Stimulated activated CD8-positive, alpha-beta memory T cell treated with anti-CD3 and anti-CD28 coated beads, Interleukin-12 subunit alpha, Interleukin-12 subunit beta, amount 100 ng/mL, for 1 hour (primary cell): ENCODE measurements at regions not wholly inside any gene's neighbourhood (a gene's known extent, or its start where the extent isn't known, plus 50 kb on each side); places are given as distances from the start of the nearest gene placed in this dataset.

Experiments
- DNase-seq: peaks from one replicate; pipeline ENCODE4 v3.0.0-alpha.2; 2020; ENCODE audit warnings: low read depth

- no peak for DNase-seq
Observed at GRCh38 chr14:101108579-101109346, 205.2 kb upstream of the RTL1 start.

GRCh38 chr14:101109347-101109638 lies 205.8 kb upstream of the RTL1 start:
- DNase-seq, result no peak

- DNase-seq, result no peak
Observed at GRCh38 chr14:101109981-101110728, 206.6 kb upstream of the RTL1 start.

GRCh38 chr14:101110729-101111619 lies 207.5 kb upstream of the RTL1 start:
- no peak for DNase-seq

GRCh38 chr14:101111620-101112290 lies 208.2 kb upstream of the RTL1 start:
- no peak for DNase-seq

GRCh38 chr14:101112351-101113107 lies 209.0 kb upstream of the RTL1 start:
- DNase-seq, result no peak

- DNase-seq, result no peak
Observed at GRCh38 chr14:101113108-101113612, 209.6 kb upstream of the RTL1 start.

GRCh38 chr14:101113835-101114725 lies 210.6 kb upstream of the RTL1 start:
- no peak for DNase-seq

- DNase-seq, result no peak
Observed at GRCh38 chr14:101114726-101115515, 211.4 kb upstream of the RTL1 start.

GRCh38 chr14:101115652-101116051 lies 212.1 kb upstream of the RTL1 start:
- DNase-seq, result no peak

GRCh38 chr14:101116065-101116464 lies 212.5 kb upstream of the RTL1 start:
- no peak for DNase-seq

GRCh38 chr14:101116486-101117130 lies 213.1 kb upstream of the RTL1 start:
- no peak for DNase-seq

GRCh38 chr14:101117543-101117942 lies 214.0 kb upstream of the RTL1 start:
- no peak for DNase-seq

GRCh38 chr14:101118233-101118632 lies 214.7 kb upstream of the RTL1 start:
- no peak for DNase-seq

GRCh38 chr14:101118746-101119591 lies 215.4 kb upstream of the RTL1 start:
- no peak for DNase-seq

- DNase-seq, result no peak
Observed at GRCh38 chr14:101119830-101120571, 216.5 kb upstream of the RTL1 start.
